IPS-NIHi7 (cell line): ENCODE measurements at regions not wholly inside any gene's neighbourhood (a gene's known extent, or its start where the extent isn't known, plus 50 kb on each side); places are given as distances from the start of the nearest gene placed in this dataset.

Experiments used
- DNase-seq: peaks from one replicate; pipeline ENCODE4 v3.0.0; 2012; ENCODE audit warnings: mixed read lengths; ENCODE audit errors: extremely low spot score

DNA sequence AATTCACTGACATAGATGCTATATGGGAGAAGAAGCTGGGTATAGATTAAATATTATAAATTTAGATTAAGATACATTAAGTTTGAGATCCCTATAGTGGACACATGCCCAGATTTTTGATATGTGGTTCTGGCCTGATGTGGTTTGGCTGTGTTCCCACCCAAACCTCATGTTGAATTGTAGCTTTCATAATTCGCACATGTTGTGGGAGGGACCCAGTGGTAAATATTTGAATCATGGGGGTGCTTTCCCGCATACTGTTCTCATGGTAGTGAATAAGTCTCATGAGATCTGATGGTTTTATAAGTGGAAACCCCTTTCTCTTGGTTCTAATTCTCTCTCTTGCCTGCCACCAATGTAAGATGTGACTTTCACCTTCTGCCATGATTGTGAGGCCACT lies 189.4 kb upstream of the CD96 start:
- no peak for DNase-seq

DNA sequence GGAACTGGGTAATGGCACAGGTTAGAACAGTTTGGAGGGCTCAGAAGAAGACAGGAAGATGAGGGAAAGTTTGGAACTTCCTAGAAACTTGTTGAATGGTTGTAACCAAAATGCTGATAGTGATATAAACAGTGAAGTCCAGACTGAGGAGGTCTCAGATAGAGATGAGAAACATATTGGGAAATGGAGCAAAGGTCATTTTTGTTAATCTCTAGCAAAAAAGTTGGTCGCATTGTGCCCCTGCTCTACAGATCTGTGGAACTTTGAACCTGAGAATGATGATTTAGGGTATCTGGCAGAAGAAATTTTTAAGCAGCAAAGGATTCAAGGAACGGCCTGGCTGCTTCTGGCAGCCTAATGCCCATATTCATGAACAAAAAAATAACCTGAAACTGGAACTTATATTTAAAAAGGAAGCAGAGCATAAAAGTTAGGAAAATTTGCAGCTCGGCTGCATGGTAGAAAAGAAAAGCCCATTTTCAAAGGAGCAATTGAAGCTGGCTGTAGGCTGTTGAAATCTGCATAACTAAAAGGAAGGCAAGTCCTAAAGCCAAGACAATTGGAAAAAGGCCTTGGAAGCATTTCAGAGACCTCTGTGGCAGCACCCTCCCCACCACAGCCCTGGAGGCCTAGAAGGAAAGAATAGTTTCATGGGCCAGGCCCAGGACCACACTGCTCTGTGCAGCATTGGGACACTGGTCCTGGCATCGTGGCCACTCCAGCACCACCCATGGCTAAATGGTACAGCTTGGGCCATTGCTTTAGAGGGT lies 182.6 kb upstream of the CD96 start:
- DNase-seq, result no peak

GRCh38 chr3:111362381-111363009 lies 179.5 kb upstream of the CD96 start:
- no peak for DNase-seq

GRCh38 chr3:111366515-111366914 lies 175.5 kb upstream of the CD96 start:
- DNase-seq, result no peak

DNA sequence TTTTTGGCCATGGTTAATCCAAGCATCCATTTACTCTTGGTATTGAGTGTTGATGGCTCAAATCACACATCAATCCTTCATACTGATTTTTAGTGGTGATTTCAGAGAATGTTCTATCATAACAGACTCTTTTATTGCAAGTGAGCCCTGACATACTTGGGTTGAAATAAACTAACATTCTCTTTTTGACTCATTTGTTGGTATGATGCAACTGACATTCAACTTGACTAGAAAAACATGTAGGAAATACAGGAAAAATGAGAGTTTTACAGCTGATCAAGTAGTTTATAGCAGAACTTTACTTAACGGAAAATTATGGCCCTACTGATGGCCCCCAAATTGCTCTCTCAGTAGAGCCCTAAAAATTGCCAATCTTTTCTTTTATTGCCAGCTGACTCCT lies 173.9 kb upstream of the CD96 start:
- no peak for DNase-seq

DNA sequence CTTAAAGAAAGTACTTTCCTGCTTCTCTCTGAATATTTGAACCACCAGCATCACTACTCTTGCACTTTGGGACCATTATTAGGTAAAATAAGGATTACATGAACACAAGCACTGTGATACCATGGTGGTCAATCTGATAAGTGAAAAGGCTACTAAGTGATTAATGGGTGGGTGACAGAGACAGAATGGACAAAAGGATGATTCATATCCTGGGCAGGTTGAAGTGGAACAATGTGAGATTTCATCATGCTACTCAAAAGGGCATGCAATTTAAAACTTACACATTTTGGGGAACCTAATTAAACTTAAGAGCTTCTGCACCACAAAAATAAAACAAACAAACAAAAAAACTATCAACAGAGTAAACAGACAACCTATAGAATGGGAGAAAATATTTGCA lies 172.0 kb upstream of the CD96 start:
- DNase-seq, result no peak

DNA sequence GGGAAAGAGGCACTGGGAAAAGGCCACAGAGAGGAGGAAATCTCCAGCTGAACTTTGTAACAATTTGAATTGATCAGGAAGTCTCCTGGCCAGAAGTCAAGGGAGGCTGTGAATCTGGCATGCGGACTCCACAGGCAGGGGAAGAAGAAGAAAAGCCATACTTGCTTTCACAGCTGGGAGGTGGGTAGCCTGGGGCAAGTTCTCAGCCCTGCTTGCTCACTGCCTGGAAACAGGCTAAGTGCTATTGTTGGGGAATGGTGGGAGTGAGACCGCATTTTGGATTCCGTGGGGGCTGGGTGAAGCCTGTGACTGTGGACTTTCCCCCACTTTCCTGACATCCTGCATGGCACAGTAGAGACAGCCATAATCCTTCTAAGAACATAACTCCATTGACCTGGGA lies 168.8 kb upstream of the CD96 start:
- DNase-seq, result no peak

- DNase-seq, result no peak
Measured at GRCh38 chr3:111373861-111374260, 168.1 kb upstream of the CD96 start.

GRCh38 chr3:111385971-111386495 lies 156.0 kb upstream of the CD96 start:
- no peak for DNase-seq

- DNase-seq, result no peak
Measured at GRCh38 chr3:111392894-111393398, 149.1 kb upstream of the CD96 start.

GRCh38 chr3:111412656-111413055 lies 129.3 kb upstream of the CD96 start:
- DNase-seq, result no peak

- no peak for DNase-seq
Measured at GRCh38 chr3:111414531-111414930, 127.5 kb upstream of the CD96 start.

GRCh38 chr3:111415018-111415417 lies 127.0 kb upstream of the CD96 start:
- no peak for DNase-seq

- DNase-seq, result no peak
Measured at GRCh38 chr3:111418391-111418790, 123.6 kb upstream of the CD96 start.

DNA sequence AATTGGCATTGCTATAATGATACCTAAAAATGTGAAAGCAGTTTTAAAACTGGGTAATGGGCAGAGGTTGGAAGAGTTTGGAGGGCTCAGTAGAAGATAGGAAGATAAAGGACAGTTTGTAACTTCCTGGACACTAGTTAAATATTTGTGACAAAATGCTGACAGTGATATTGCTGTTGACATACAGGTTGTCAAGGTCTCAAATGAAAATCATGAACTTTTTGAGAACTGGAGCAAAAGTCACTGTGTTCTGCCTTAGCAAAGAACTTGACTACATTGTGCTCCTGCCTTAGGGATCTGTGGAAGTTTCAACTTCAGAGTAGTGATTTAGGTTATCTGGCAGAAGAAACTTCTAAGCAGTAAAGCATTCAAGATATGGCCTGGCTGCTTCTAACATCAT lies 113.7 kb upstream of the CD96 start:
- no peak for DNase-seq

GRCh38 chr3:111434941-111435622 lies 106.9 kb upstream of the CD96 start:
- no peak for DNase-seq

- DNase-seq, result no peak
Measured at GRCh38 chr3:111438283-111438682, 103.7 kb upstream of the CD96 start.

DNA sequence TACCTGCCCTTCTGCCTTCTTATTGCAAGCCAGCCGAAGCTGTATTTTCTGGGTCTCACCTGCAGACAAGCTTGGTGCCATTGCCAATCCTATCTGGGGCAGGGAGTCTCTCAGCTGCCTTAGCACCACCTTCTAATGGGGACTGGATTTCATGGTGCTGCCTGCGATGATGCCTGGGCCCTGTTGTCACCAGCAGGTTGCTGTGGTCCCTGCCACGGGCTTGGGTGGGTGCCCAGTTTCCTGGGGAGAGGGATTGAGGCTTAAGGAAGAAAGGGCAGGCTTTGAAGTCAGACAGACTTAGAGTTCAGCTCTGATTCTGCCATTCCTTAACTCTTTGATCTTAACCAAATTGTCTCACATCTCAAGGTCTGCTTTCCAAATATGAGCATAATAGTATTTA lies 87.4 kb upstream of the CD96 start:
- DNase-seq, result no peak

GRCh38 chr3:111465081-111465670 lies 76.8 kb upstream of the CD96 start:
- no peak for DNase-seq

- no peak for DNase-seq
Measured at GRCh38 chr3:111470032-111470431, 72.0 kb upstream of the CD96 start.

- no peak for DNase-seq
Measured at GRCh38 chr3:111471831-111472230, 70.2 kb upstream of the CD96 start.

DNA sequence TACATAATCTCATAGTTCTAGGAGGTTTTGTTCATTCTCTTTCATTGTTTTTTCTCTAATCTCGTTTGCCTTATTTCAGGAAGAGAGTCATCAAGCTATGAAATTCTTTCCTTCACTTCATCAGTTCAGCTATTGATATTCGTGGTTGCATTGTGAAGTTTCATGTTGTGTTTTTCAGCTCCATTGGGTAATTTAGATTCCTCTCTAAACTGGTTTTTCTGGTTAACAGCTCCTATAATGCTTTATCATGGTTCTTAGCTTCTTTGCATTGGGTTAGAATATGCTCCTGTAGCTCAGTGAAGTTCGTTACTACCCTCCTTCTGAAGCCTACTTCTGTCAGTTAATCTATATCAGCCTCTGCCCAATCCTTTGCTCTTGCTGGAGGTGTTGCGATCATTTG lies 69.4 kb upstream of the CD96 start:
- DNase-seq, result no peak
